Trophoblast cell (in vitro differentiated cells and primary cell): ENCODE measurements at regions not wholly inside any gene's neighbourhood (a gene's known extent, or its start where the extent isn't known, plus 50 kb on each side); places are given as distances from the start of the nearest gene placed in this dataset.

Experiments
- DNase-seq, 2 donors: peaks; one replicate each; pipeline ENCODE4 v3.0.0-alpha.2; 2016
- H2AFZ ChIP-seq: 2 replicates; pipeline ENCODE4 v1.6.1; 2013; ENCODE audit warnings: low read length, moderate library complexity, mild to moderate bottlenecking; ENCODE audit not compliant: insufficient read depth, poor library complexity
- H2AK5ac ChIP-seq: 2 replicates; pipeline ENCODE4 v1.6.1; 2013; ENCODE audit warnings: mild to moderate bottlenecking, low read length
- H2BK120ac ChIP-seq: 2 replicates; pipeline ENCODE4 v1.6.1; 2013; ENCODE audit warnings: low read length, mild to moderate bottlenecking, moderate library complexity; ENCODE audit not compliant: insufficient read depth, poor library complexity
- H2BK12ac ChIP-seq: 2 replicates; pipeline ENCODE4 v1.6.1; 2013; ENCODE audit warnings: mild to moderate bottlenecking, low read length, moderate library complexity
- H2BK5ac ChIP-seq: 2 replicates; pipeline ENCODE4 v1.6.1; 2013; ENCODE audit warnings: low read length, low read depth, moderate library complexity, mild to moderate bottlenecking; ENCODE audit not compliant: poor library complexity
- H3K14ac ChIP-seq: 2 replicates; pipeline ENCODE4 v1.6.1; 2013; ENCODE audit warnings: mild to moderate bottlenecking, low read length
- H3K18ac ChIP-seq: 2 replicates; pipeline ENCODE4 v1.6.1; 2013; ENCODE audit warnings: mild to moderate bottlenecking, low read length
- H3K23ac ChIP-seq: 2 replicates; pipeline ENCODE4 v1.6.1; 2013; ENCODE audit warnings: low read length
- H3K27ac ChIP-seq: 2 replicates; pipeline ENCODE4 v1.5.1; 2013; ENCODE audit warnings: low read depth, mild to moderate bottlenecking, inconsistent platforms, low read length, moderate library complexity
- H3K27me3 ChIP-seq: 2 replicates; pipeline ENCODE4 v1.6.1; 2013; ENCODE audit warnings: inconsistent platforms, mild to moderate bottlenecking, low read length, moderate library complexity; ENCODE audit not compliant: insufficient read depth
- H3K36me3 ChIP-seq, 2 experiments: 1 replicate in 1 of 2; 2 replicates in 1 of 2; pipeline ENCODE4 v1.6.1; 2013; ENCODE audit warnings: low read length in 2 of 2, mild to moderate bottlenecking in 2 of 2, moderate library complexity in 1 of 2; ENCODE audit not compliant: insufficient read depth in 2 of 2, control insufficient read depth in 1 of 2
- H3K4ac ChIP-seq: 2 replicates; pipeline ENCODE4 v1.6.1; 2013; ENCODE audit warnings: low read depth, mild to moderate bottlenecking, low read length, moderate library complexity
- H3K4me1 ChIP-seq, 2 experiments: 1 replicate in 1 of 2; 2 replicates in 1 of 2; pipeline ENCODE4 v1.6.1; 2013; ENCODE audit warnings: low read length in 2 of 2, mild to moderate bottlenecking in 2 of 2, moderate library complexity in 1 of 2; ENCODE audit not compliant: insufficient read depth in 2 of 2, control insufficient read depth in 1 of 2
- H3K4me2 ChIP-seq: 2 replicates; pipeline ENCODE4 v1.6.1; 2013; ENCODE audit warnings: inconsistent platforms, mild to moderate bottlenecking, low read length, moderate library complexity
- H3K4me3 ChIP-seq: 2 replicates; pipeline ENCODE4 v1.5.1; 2013; ENCODE audit warnings: mild to moderate bottlenecking, low read depth, low read length, inconsistent platforms
- H3K79me1 ChIP-seq: one replicate; pipeline ENCODE4 v1.6.1; 2013; ENCODE audit warnings: low read length
- H3K79me2 ChIP-seq: 2 replicates; pipeline ENCODE4 v1.6.1; 2013; ENCODE audit warnings: low read length, mild to moderate bottlenecking; ENCODE audit not compliant: control insufficient read depth, insufficient read depth, poor library complexity
- H3K9ac ChIP-seq: 2 replicates; pipeline ENCODE4 v1.6.1; 2013; ENCODE audit warnings: mild to moderate bottlenecking, low read length
- H3K9me3 ChIP-seq: 2 replicates; pipeline ENCODE4 v1.6.1; 2013; ENCODE audit warnings: low read depth, mild to moderate bottlenecking, control low read depth, inconsistent platforms, low read length; ENCODE audit not compliant: insufficient read depth
- H4K12ac ChIP-seq: 2 replicates; pipeline ENCODE4 v1.6.1; 2013; ENCODE audit warnings: low read depth, mild to moderate bottlenecking, low read length, moderate library complexity
- H4K8ac ChIP-seq: 2 replicates; pipeline ENCODE4 v1.6.1; 2013; ENCODE audit warnings: low read depth, mild to moderate bottlenecking, low read length, moderate library complexity
- H4K91ac ChIP-seq: one replicate; pipeline ENCODE4 v1.6.1; 2013; ENCODE audit warnings: low read depth, mild to moderate bottlenecking, low read length, moderate library complexity
- WGBS: extraction: QIAGEN DNeasy Blood & Tissue Kit; methylation state at CpG from one replicate; pipeline ENCODE4 v1.1.7; 2013; ENCODE audit warnings: missing lambda C conversion rate; ENCODE audit not compliant: insufficient read length, insufficient coverage; ENCODE audit errors: extremely low coverage; 5-methylcytosine and 5-hydroxymethylcytosine counted together

DNA sequence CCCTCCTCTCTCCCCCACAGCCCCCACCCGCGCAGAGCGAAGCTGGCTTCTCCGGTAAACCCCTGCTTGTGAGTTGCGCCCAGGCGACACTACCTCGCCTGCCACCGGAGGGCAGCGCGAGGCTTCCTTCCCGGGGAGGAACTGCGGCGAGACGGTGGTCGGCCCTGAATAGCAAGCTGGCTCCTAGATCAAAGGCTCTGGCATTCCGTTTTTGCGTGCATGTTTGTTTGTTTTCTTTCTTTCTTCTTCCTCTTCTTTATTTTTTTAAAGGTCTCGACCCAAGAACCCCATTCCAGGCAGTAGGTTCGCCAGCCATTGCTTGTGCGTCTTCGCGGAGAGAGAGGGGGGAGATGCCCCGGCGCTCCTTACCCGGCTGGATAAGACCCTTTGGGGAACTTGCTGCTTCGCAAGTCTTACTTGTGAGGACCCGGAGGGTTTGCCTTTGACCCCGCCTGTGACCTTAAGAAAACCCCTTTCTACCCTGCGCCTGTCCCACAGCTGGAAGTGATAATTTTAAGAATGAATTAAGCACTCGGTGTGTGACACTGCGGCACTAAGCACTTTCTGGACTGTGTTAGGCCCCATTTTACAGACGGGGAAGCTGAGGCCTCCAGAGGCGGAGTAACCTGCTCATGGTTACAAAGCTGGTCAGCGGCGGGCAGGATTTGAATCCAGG, 92.7 kb upstream of the SIRPA start:
- H3K27ac ChIP-seq, result no peak overlapping the region
- no peak overlapping the region for H3K4me3 ChIP-seq
- no peaks in the 10 kb centered on the region for H3K9me3 ChIP-seq
- H3K14ac ChIP-seq, result no peak overlapping the region
- H3K79me2 ChIP-seq, result peaks cover 2% of the 10 kb centered on the region
- H3K36me3 ChIP-seq, result no peaks in the 10 kb centered on the region
- H3K79me1 ChIP-seq, result peaks cover 12% of the 10 kb centered on the region
- H3K9ac ChIP-seq, result no peak overlapping the region
- no peak overlapping the region for H3K23ac ChIP-seq
- no peak overlapping the region for H4K91ac ChIP-seq
- H4K12ac ChIP-seq, result no peak overlapping the region
- H2AFZ ChIP-seq, result peak overlapping the region; percentile 91
- H3K4me1 ChIP-seq, result peaks cover 8 to 18% of the 10 kb centered on the region in 2 experiments
- H3K4ac ChIP-seq, result no peak overlapping the region
- H2AK5ac ChIP-seq, result no peak overlapping the region
- no peak overlapping the region for H2BK12ac ChIP-seq
- no peak overlapping the region for H2BK5ac ChIP-seq
- H3K27me3 ChIP-seq, result peaks cover 13% of the 10 kb centered on the region
- DNase-seq, result peak; percentile 34 to 56
- peak overlapping the region; percentile 74 for H3K4me2 ChIP-seq
- peak overlapping the region; percentile 80 for H4K8ac ChIP-seq
- peak overlapping the region; percentile 13 for H2BK120ac ChIP-seq
- H3K18ac ChIP-seq, result no peak overlapping the region
- no CpG with 5 or more reads among the region's 35 CpGs for WGBS

DNA sequence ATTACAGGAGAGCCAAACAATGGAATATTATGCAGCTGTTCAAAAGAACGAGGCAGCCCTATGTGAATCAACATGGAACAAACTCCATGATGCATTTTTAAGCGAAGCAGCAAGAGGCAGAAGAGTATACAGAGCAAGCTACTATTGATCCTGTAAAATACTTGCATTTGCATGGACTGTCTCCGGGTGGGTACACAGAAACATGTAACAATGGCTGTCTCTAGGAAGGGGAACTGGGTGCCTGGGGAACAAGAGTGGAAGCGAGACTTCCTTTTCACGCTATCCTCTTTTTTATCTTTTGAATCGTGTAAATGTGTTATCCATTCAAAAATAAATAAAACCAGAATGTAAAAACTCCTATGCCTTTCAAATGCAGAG, 93.3 kb upstream of the SIRPA start:
- Histone ChIP-seq H3K36me3 (no peaks in the 10 kb centered on the region), H2AK5ac (no peak overlapping the region), H2AFZ (no peak overlapping the region), H3K4me1 (peaks cover 8 to 18% of the 10 kb centered on the region in 2 experiments), H3K4me2 (peak overlapping the region; percentile 74), H4K8ac (no peak overlapping the region), H3K79me1 (peaks cover 12% of the 10 kb centered on the region), H4K91ac (no peak overlapping the region), H3K79me2 (peaks cover 2% of the 10 kb centered on the region), H2BK120ac (no peak overlapping the region), H3K27me3 (peaks cover 13% of the 10 kb centered on the region), H3K4ac (no peak overlapping the region), H3K9me3 (no peaks in the 10 kb centered on the region), H4K12ac (no peak overlapping the region), H3K9ac (no peak overlapping the region), H2BK12ac (no peak overlapping the region), H3K18ac (no peak overlapping the region), H3K4me3 (no peak overlapping the region), H3K23ac (no peak overlapping the region), H3K14ac (no peak overlapping the region), H3K27ac (no peak overlapping the region), H2BK5ac (no peak overlapping the region)
- no peak for DNase-seq
- no CpG with 5 or more reads among the region's 6 CpGs for WGBS

DNA sequence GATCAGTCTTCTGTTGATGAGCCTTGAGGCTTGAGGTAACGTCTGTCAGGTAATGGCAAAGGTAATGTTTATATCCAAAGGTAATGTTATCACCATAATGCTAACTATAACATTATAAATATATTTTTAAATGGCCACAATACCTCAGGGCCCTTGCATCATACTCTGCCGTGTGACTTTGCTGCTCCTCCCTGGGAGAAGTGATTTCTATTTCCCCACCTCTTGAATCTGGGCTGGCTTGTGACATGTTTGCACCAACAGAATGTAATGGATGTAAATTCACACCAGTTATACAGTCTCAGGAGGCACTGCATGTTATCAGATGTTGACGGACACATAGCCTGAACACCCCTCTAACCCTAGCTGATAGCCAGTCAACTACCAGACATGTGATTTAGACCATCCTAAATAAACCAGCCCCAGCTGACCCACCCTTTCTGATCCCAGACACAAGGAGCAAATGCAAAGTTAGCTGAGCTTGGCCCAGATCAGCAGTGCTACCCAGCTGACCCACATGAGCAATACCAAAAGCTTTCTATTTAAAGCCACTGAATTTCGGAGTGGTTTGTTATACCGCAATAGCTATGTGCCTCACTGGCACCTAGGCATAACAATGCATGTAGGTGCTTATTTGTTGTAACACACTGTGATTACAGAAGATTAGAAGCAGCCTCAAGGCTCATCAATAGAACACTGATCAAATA, 93.8 kb upstream of the SIRPA start:
- Histone ChIP-seq H3K36me3 (no peaks in the 10 kb centered on the region), H3K9me3 (no peaks in the 10 kb centered on the region), H3K9ac (no peak overlapping the region), H4K8ac (no peak overlapping the region), H2BK12ac (no peak overlapping the region), H2BK5ac (no peak overlapping the region), H3K79me1 (peaks cover 12% of the 10 kb centered on the region), H3K23ac (peak overlapping the region; percentile 34), H3K27me3 (peaks cover 13% of the 10 kb centered on the region), H2AFZ (no peak overlapping the region), H3K18ac (no peak overlapping the region), H4K12ac (no peak overlapping the region), H3K79me2 (peaks cover 2% of the 10 kb centered on the region), H2BK120ac (no peak overlapping the region), H3K4me3 (no peak overlapping the region), H3K27ac (no peak overlapping the region), H4K91ac (no peak overlapping the region), H3K4me2 (no peak overlapping the region), H3K14ac (no peak overlapping the region), H3K4me1 (peaks cover 8 to 18% of the 10 kb centered on the region in 2 experiments), H3K4ac (no peak overlapping the region), H2AK5ac (no peak overlapping the region)
- DNase-seq, result no peak
- no CpG with 5 or more reads among the region's 5 CpGs for WGBS

DNA sequence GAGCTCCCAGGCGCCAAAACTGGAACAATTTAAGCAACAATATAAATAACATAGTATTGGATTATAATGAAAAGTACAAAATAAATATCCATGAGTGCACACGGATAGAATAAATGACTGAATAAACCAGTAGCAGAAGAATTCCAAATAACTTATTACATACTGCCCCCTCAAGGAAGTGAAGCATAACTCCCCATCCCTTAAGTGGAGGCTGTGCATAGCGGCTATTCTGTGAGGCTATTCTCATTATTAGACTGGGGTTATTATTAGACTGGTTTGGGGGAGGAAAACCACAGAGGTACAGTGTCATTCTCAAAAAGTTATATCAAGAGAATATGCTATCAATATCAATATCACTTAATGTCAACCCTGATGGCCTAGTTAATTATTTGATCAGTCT, 94.4 kb upstream of the SIRPA start:
- H3K9me3 ChIP-seq, result no peaks in the 10 kb centered on the region
- H3K4me1 ChIP-seq, result peaks cover 8 to 18% of the 10 kb centered on the region in 2 experiments
- peaks cover 12% of the 10 kb centered on the region for H3K79me1 ChIP-seq
- no peak overlapping the region for H3K4me3 ChIP-seq
- peaks cover 2% of the 10 kb centered on the region for H3K79me2 ChIP-seq
- no peak overlapping the region for H4K12ac ChIP-seq
- H2BK12ac ChIP-seq, result no peak overlapping the region
- no peak overlapping the region for H2AFZ ChIP-seq
- no peak overlapping the region for H3K4me2 ChIP-seq
- peaks cover 13% of the 10 kb centered on the region for H3K27me3 ChIP-seq
- H3K27ac ChIP-seq, result no peak overlapping the region
- WGBS, result no CpG with 5 or more reads among the region's 3 CpGs
- no peak overlapping the region for H3K14ac ChIP-seq
- no peak overlapping the region for H3K4ac ChIP-seq
- DNase-seq, result no peak
- H3K9ac ChIP-seq, result no peak overlapping the region
- no peak overlapping the region for H3K23ac ChIP-seq
- no peak overlapping the region for H2BK5ac ChIP-seq
- no peak overlapping the region for H3K18ac ChIP-seq
- H4K91ac ChIP-seq, result no peak overlapping the region
- no peak overlapping the region for H2BK120ac ChIP-seq
- no peak overlapping the region for H4K8ac ChIP-seq
- H3K36me3 ChIP-seq, result no peaks in the 10 kb centered on the region
- H2AK5ac ChIP-seq, result no peak overlapping the region
